ENCODE measurements at regions not wholly inside any gene's neighbourhood (a gene's known extent, or its start where the extent isn't known, plus 50 kb on each side); places are given as distances from the start of the nearest gene placed in this dataset.

DNA sequence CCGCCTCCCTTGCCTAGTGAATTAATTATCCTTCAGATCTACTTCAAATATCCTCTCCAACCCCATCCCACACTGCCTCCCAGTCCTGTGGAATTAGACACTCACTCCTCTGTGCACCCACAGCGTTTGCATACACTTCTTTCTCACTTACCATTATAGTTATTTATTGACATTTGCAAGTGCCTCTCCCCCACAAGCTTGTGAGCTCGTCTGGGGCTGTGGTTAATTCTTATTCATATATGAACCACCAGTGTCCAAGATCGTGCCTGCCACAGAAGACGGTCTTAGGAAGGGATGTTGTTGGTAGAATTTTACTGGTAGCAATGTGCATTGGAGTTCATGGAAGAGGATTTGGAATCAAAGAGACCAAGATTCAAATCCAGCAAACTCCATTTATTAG, 68.1 kb upstream of the AOAH start:
- H3K4me3 Mint-ChIP-seq (ENCODE audit: low read depth, unreplicated experiment): no peak overlapping the region
- H3K36me3 Mint-ChIP-seq (ENCODE audit: insufficient read depth, unreplicated experiment): no peaks in the 10 kb centered on the region
- intact Hi-C loops (cut with micrococcal nuclease; ENCODE audit: unreplicated experiment): loop anchor here (10.0 kb wide), 2 partner anchors 108 to 172 kb away; no protein-coding TSS in a partner anchor
- peaks cover 34% of the 10 kb centered on the region for H3K4me1 Mint-ChIP-seq (ENCODE audit: low read depth, unreplicated experiment)
- no TSS peak for BruUV-seq (replicated peaks)
- peaks cover 4% of the 10 kb centered on the region for H3K9me3 Mint-ChIP-seq (ENCODE audit: low read depth, unreplicated experiment)
- DNase-seq: no peak
- H3K27me3 Mint-ChIP-seq (ENCODE audit: unreplicated experiment): peaks cover 13% of the 10 kb centered on the region
- CTCF ChIA-PET: no interaction called here
- TF ChIP-seq CTCF (IDR thresholded peaks at IDR 0.05; ENCODE audit: unreplicated experiment): no peak
- no peak overlapping the region for H3K27ac Mint-ChIP-seq (ENCODE audit: unreplicated experiment)

GRCh38 chr7:36790311-36790787, 66.1 kb upstream of the AOAH start:
- Mint-ChIP-seq H3K27me3 (ENCODE audit: unreplicated experiment) (peaks cover 13% of the 10 kb centered on the region), H3K4me3 (ENCODE audit: low read depth, unreplicated experiment) (no peak overlapping the region), H3K27ac (ENCODE audit: unreplicated experiment) (no peak overlapping the region), H3K4me1 (ENCODE audit: low read depth, unreplicated experiment) (peaks cover 16% of the 10 kb centered on the region), H3K9me3 (ENCODE audit: low read depth, unreplicated experiment) (peaks cover 4% of the 10 kb centered on the region), H3K36me3 (ENCODE audit: insufficient read depth, unreplicated experiment) (no peaks in the 10 kb centered on the region)
- no peak for TF ChIP-seq CTCF (IDR thresholded peaks at IDR 0.05; ENCODE audit: unreplicated experiment)
- intact Hi-C loops (cut with micrococcal nuclease; ENCODE audit: unreplicated experiment): loop anchor here (10.0 kb wide), 2 partner anchors 106 to 174 kb away; no protein-coding TSS in a partner anchor
- DNase-seq: no peak
- CTCF ChIA-PET: interaction anchor here (0.6 kb wide), 1 partner anchor 224 kb away, joined by 4 read pairs; no protein-coding TSS in a partner anchor
- no TSS peak for BruUV-seq (replicated peaks)

DNA sequence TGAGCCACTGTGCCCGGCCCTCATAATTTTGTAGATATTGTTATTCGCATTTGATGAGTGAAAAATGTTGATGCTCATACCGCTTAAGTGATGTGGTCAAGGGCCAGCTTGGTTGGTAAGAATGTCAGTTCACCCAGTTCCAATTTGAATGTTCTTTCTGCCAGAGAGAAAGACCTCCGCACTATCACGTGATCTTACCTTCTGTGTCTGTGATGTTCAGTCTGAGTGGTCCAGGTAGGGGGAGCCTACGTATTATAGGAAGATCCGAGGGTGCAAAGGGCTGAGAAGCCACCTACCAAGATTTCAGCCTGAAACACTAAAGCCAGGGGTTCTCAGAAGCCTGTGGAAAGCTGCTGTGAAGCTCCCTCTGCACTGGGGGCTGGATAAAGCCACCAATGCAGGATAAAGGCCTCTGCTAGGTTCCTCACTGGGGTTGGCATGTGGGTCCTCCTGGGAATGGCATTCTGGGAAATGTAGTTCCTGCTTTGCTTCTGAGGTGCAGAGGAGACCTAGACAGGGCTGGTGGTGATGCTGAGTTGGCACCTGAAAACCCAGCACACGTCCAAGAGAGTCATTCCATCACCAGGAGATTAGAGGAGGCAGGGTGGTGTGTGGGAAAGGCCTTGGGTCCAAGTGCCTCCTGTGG, 64.7 kb upstream of the AOAH start:
- Mint-ChIP-seq H3K27ac (ENCODE audit: unreplicated experiment) (no peak overlapping the region), H3K4me3 (ENCODE audit: low read depth, unreplicated experiment) (no peak overlapping the region), H3K9me3 (ENCODE audit: low read depth, unreplicated experiment) (peaks cover 4% of the 10 kb centered on the region), H3K4me1 (ENCODE audit: low read depth, unreplicated experiment) (peaks cover 9% of the 10 kb centered on the region), H3K27me3 (ENCODE audit: unreplicated experiment) (peaks cover 13% of the 10 kb centered on the region), H3K36me3 (ENCODE audit: insufficient read depth, unreplicated experiment) (no peaks in the 10 kb centered on the region)
- CTCF ChIA-PET: no interaction called here
- BruUV-seq (replicated peaks): no TSS peak
- no peak for TF ChIP-seq CTCF (IDR thresholded peaks at IDR 0.05; ENCODE audit: unreplicated experiment)
- no peak for DNase-seq
- intact Hi-C loops (cut with micrococcal nuclease; ENCODE audit: unreplicated experiment): no loop called here

- intact Hi-C loops (cut with micrococcal nuclease; ENCODE audit: unreplicated experiment): no loop called here
- peaks cover 4% of the 10 kb centered on the region for H3K9me3 Mint-ChIP-seq (ENCODE audit: low read depth, unreplicated experiment)
- no peak overlapping the region for H3K27ac Mint-ChIP-seq (ENCODE audit: unreplicated experiment)
- DNase-seq: no peak
- H3K27me3 Mint-ChIP-seq (ENCODE audit: unreplicated experiment): peaks cover 13% of the 10 kb centered on the region
- H3K4me1 Mint-ChIP-seq (ENCODE audit: low read depth, unreplicated experiment): peaks cover 9% of the 10 kb centered on the region
- H3K36me3 Mint-ChIP-seq (ENCODE audit: insufficient read depth, unreplicated experiment): no peaks in the 10 kb centered on the region
- CTCF ChIA-PET: interaction anchor here (0.6 kb wide), 1 partner anchor 300 kb away, joined by 3 read pairs; no protein-coding TSS in a partner anchor
- no TSS peak for BruUV-seq (replicated peaks)
- no peak for TF ChIP-seq CTCF (IDR thresholded peaks at IDR 0.05; ENCODE audit: unreplicated experiment)
- H3K4me3 Mint-ChIP-seq (ENCODE audit: low read depth, unreplicated experiment): no peak overlapping the region
Observed at GRCh38 chr7:36787933-36788378, 63.7 kb upstream of the AOAH start.
